Ovary (tissue), 7 donors: ENCODE measurements at regions not wholly inside any gene's neighbourhood (a gene's known extent, or its start where the extent isn't known, plus 50 kb on each side); places are given as distances from the start of the nearest gene placed in this dataset.

Experiments
- DNase-seq, 5 donors: peaks; one replicate each; pipeline ENCODE4 v3.0.0-alpha.2; 2019 to 2020
- H3K27ac ChIP-seq, 2 donors: fragments of 200-600 bp; one replicate each; pipeline versions ENCODE4 v1.5.1 to v1.8.0; 2019 to 2022
- H3K27me3 ChIP-seq: fragments of 200-600 bp; one replicate; pipeline ENCODE4 v1.8.0; 2022
- H3K36me3 ChIP-seq: fragments of 200-600 bp; sonication (generic); one replicate; pipeline ENCODE4 v1.5.1; 2019
- H3K4me1 ChIP-seq: one replicate; pipeline ENCODE4 v1.8.1; 2013; ENCODE audit warnings: mild to moderate bottlenecking, moderate library complexity; ENCODE audit not compliant: insufficient read depth
- H3K4me3 ChIP-seq: fragments of 200-600 bp; sonication (generic); one replicate; pipeline ENCODE4 v1.5.1; 2017
- H3K9me3 ChIP-seq, 2 donors: fragments of 200-600 bp in 1 of 2; sonication (generic) in 1 of 2; one replicate each; pipeline versions ENCODE4 v1.5.1 to v1.8.1; 2013 to 2019; ENCODE audit warnings: mild to moderate bottlenecking in 1 of 2, moderate library complexity in 1 of 2
- EP300 ChIP-seq: sonication (generic); formaldehyde crosslinking; IDR thresholded peaks from one replicate; pipeline ENCODE4 v1.6.1; 2017; ENCODE audit warnings: antibody characterized with exemption
- POLR2A ChIP-seq: fragments of 450-650 bp; IDR thresholded peaks from one replicate; pipeline ENCODE4 v1.6.1; 2017; ENCODE audit warnings: antibody characterized with exemption, mild to moderate bottlenecking, moderate library complexity
- WGBS, 3 donors: extraction: QIAGEN DNeasy Blood & Tissue Kit in 1 of 3; methylation state at CpG; one replicate each; pipeline versions ENCODE4 v1.1.5 to v1.1.7; 2013 to 2017; 5-methylcytosine and 5-hydroxymethylcytosine counted together
- intact Hi-C, 4 donors: fragments of 100-400 bp; cut with DNase I; formaldehyde crosslinking; loops; one replicate each; pipeline versions ENCODE4 v1.11.0 to v1.15.1; 2022 to 2023
- TF ChIP-seq, protein P1 (sequence below), 3 donors: fragments of 450-650 bp in 2 of 3; fragments of 200-600 bp in 1 of 3; IDR thresholded peaks; one replicate each; pipeline versions ENCODE4 v1.5.1 to v1.8.0; 2016 to 2022; ENCODE audit warnings: antibody characterized with exemption in 3 of 3, mild to moderate bottlenecking in 1 of 3
- donor health status: DM: no; HTN: no; CAD: no; lungs with moderate emphysema.
- donor health status: DM: no; HTN: no; CAD: no.
- donor health status: Bipolar disorder and iron deficiency.
- donor health status: DM: no; HTN: no; CAD: no.
- donor health status: DM: yes; HTN: yes; CAD: no.

DNA sequence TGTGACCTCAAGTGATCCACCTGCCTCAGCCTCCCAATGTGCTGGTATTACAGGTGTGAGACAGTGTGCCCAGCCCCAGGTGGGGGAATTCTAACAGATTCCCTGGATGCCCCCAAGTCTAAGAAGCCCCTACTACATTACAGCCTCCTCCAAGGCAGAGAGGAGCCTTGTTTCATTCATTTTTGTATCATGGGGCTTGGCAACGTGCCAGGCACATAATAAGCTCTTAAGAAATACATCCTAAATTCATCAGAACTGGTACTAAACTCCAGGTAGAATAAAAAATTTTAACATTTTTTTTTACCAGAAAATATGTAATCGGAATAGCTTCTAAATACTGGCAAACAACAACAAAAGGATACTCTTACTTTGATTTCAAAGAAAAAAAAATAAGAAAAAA, 127.1 kb downstream of the CHIC2 start:
- no peak for DNase-seq
- Histone ChIP-seq H3K27ac (no peak overlapping the region), H3K9me3 (no peaks in the 10 kb centered on the region), H3K4me3 (no peak overlapping the region), H3K4me1 (no peaks in the 10 kb centered on the region), H3K27me3 (no peaks in the 10 kb centered on the region), H3K36me3 (no peaks in the 10 kb centered on the region)
- TF ChIP-seq EP300, result no peak
- TF ChIP-seq, protein P1, sequence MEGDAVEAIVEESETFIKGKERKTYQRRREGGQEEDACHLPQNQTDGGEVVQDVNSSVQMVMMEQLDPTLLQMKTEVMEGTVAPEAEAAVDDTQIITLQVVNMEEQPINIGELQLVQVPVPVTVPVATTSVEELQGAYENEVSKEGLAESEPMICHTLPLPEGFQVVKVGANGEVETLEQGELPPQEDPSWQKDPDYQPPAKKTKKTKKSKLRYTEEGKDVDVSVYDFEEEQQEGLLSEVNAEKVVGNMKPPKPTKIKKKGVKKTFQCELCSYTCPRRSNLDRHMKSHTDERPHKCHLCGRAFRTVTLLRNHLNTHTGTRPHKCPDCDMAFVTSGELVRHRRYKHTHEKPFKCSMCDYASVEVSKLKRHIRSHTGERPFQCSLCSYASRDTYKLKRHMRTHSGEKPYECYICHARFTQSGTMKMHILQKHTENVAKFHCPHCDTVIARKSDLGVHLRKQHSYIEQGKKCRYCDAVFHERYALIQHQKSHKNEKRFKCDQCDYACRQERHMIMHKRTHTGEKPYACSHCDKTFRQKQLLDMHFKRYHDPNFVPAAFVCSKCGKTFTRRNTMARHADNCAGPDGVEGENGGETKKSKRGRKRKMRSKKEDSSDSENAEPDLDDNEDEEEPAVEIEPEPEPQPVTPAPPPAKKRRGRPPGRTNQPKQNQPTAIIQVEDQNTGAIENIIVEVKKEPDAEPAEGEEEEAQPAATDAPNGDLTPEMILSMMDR (IDR thresholded peaks at IDR 0.05), result no peak
- no peak for TF ChIP-seq POLR2A
- intact Hi-C loops, result no loop called here
- WGBS, 3 donors, result 38 to 50% (median 48%) methylated on average over 2 of the region's 2 CpGs

- DNase-seq, result no peak
- TF ChIP-seq, protein P1 (IDR thresholded peaks at IDR 0.05), result no peak
- TF ChIP-seq EP300 (no peak), POLR2A (no peak)
- no peaks in the 10 kb centered on the region for H3K4me1 ChIP-seq
- no peaks in the 10 kb centered on the region for H3K36me3 ChIP-seq
- no peak overlapping the region for H3K27ac ChIP-seq
- intact Hi-C loops, result no loop called here
- no peaks in the 10 kb centered on the region for H3K27me3 ChIP-seq
- H3K9me3 ChIP-seq, result no peaks in the 10 kb centered on the region
- H3K4me3 ChIP-seq, result no peak overlapping the region
These were observed 128.6 kb downstream of the CHIC2 start for GRCh38 chr4:53935780-53936179.

GRCh38 chr4:53932796-53933610, 131.4 kb downstream of the CHIC2 start:
- 54 to 58% (median 56%) methylated on average over 7 of the region's 7 CpGs for WGBS, 3 donors
- H3K9me3 ChIP-seq, result no peaks in the 10 kb centered on the region
- H3K36me3 ChIP-seq, result no peaks in the 10 kb centered on the region
- intact Hi-C loops, result loop anchor here in 2 of 4 donors (5.0 kb wide), 2 partner anchors 284 to 294 kb away; partner anchors contain the start of gene PDGFRA (in 1 of the 2)
- no peaks in the 10 kb centered on the region for H3K4me1 ChIP-seq
- DNase-seq, result no peak
- H3K27me3 ChIP-seq, result no peaks in the 10 kb centered on the region
- H3K4me3 ChIP-seq, result no peak overlapping the region
- no peak overlapping the region for H3K27ac ChIP-seq
- TF ChIP-seq EP300 (no peak), POLR2A (no peak)
- TF ChIP-seq, protein P1 (IDR thresholded peaks at IDR 0.05), result no peak

DNA sequence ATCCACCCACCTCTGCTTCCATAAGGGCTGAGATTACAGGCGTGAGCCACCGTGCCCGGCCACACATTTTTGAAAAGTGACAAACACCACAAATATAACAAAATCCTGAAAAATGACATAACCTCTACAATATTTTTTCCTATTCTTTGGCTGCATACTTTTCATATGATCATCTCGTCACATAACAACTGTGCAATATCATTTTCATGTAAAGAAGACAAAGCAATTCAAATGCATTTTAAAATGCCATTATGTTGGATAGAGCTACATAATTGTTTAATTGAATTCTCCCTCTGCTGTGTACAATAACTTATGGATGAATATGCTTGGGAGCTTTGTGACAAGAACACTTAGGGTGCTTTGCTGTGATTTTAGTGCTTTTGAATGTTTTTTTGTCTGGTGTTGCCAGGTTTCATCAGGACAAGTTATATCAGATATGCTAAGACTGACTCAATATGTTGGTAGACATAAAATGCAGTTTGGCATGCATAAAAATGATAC, 132.9 kb downstream of the CHIC2 start:
- intact Hi-C loops, result loop anchor here in 2 of 4 donors (5.0 kb wide), 2 partner anchors 286 to 296 kb away; partner anchors contain the start of gene PDGFRA (in 1 of the 2)
- H3K9me3 ChIP-seq, result no peaks in the 10 kb centered on the region
- H3K4me1 ChIP-seq, result no peaks in the 10 kb centered on the region
- TF ChIP-seq, protein P1 (IDR thresholded peaks at IDR 0.05), result no peak
- TF ChIP-seq POLR2A, result no peak
- TF ChIP-seq EP300, result no peak
- H3K4me3 ChIP-seq, result no peak overlapping the region
- no peaks in the 10 kb centered on the region for H3K36me3 ChIP-seq
- H3K27me3 ChIP-seq, result no peaks in the 10 kb centered on the region
- DNase-seq, result no peak
- no peak overlapping the region for H3K27ac ChIP-seq
- WGBS, 3 donors, result 89 to 97% (median 94%) methylated on average over 4 of the region's 4 CpGs
